ENCODE measurements at regions not wholly inside any gene's neighbourhood (a gene's known extent, or its start where the extent isn't known, plus 50 kb on each side); places are given as distances from the start of the nearest gene placed in this dataset.
A peak's percentile ranks its signal among the peaks of the same experiment; 100 is the strongest.

DNA sequence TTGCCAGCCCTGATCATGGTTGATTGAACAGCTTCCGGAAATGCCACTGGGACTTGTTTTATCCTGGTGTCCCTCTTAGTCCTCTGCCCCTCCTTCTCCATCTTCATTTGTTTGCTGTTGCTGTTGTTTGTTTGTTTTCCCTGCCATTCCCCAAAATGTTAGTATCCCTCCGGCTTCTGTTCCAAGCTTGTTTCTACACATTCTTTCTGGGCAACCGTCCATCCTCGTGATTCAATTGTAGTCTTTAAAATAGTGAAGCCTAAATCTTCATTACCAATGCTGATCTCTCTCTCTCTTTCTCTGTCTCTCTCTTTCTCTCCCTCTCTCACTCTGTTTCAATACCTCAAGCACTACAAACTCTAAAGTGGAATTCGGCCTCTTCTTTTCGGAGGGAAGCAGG, 649.3 kb upstream of the ARGLU1 start:
- ChIA-PET CTCF (no interaction called here), POLR2A (ENCODE audit: low non-redundant PET) (no interaction called here)
- intact Hi-C loops (cut with micrococcal nuclease; ENCODE audit: unreplicated experiment) = no loop called here
- no peaks in the 10 kb centered on the region for H3K36me3 ChIP-seq (ENCODE audit: insufficient read depth, low read length, poor library complexity, severe bottlenecking)
- no peak overlapping the region for H3K4me3 ChIP-seq (ENCODE audit: low read depth, low read length, poor library complexity, severe bottlenecking)
- H3K9me3 ChIP-seq (ENCODE audit: low read depth, low read length, poor library complexity, severe bottlenecking) = no peaks in the 10 kb centered on the region
- H3K4me1 ChIP-seq (ENCODE audit: insufficient read depth, low read length, poor library complexity, severe bottlenecking) = no peaks in the 10 kb centered on the region
- BruUV-seq (replicated peaks) = no TSS peak
- no peak for TF ChIP-seq EZH2 (IDR thresholded peaks at IDR 0.05; ENCODE audit: borderline replicate concordance, low read depth, low read length, poor library complexity, severe bottlenecking)
- TF ChIP-seq, protein P1, sequence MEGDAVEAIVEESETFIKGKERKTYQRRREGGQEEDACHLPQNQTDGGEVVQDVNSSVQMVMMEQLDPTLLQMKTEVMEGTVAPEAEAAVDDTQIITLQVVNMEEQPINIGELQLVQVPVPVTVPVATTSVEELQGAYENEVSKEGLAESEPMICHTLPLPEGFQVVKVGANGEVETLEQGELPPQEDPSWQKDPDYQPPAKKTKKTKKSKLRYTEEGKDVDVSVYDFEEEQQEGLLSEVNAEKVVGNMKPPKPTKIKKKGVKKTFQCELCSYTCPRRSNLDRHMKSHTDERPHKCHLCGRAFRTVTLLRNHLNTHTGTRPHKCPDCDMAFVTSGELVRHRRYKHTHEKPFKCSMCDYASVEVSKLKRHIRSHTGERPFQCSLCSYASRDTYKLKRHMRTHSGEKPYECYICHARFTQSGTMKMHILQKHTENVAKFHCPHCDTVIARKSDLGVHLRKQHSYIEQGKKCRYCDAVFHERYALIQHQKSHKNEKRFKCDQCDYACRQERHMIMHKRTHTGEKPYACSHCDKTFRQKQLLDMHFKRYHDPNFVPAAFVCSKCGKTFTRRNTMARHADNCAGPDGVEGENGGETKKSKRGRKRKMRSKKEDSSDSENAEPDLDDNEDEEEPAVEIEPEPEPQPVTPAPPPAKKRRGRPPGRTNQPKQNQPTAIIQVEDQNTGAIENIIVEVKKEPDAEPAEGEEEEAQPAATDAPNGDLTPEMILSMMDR (conservative IDR thresholded peaks at IDR 0.05; ENCODE audit: low read depth, low read length) = no peak
- no peak overlapping the region for H3K27ac ChIP-seq (ENCODE audit: low read depth, low read length, poor library complexity, severe bottlenecking)
- H3K27me3 ChIP-seq (replicated peaks; ENCODE audit: insufficient read depth, low read depth, low read length, poor library complexity) = no peaks in the 10 kb centered on the region
- no peak for DNase-seq (ENCODE audit: low spot score)

GRCh38 chr13:107216046-107216755, 648.3 kb upstream of the ARGLU1 start:
- peak; percentile 40 for DNase-seq (ENCODE audit: low spot score)
- no peaks in the 10 kb centered on the region for H3K9me3 ChIP-seq (ENCODE audit: low read depth, low read length, poor library complexity, severe bottlenecking)
- H3K36me3 ChIP-seq (ENCODE audit: insufficient read depth, low read length, poor library complexity, severe bottlenecking) = no peaks in the 10 kb centered on the region
- no peaks in the 10 kb centered on the region for H3K27me3 ChIP-seq (replicated peaks; ENCODE audit: insufficient read depth, low read depth, low read length, poor library complexity)
- H3K27ac ChIP-seq (ENCODE audit: low read depth, low read length, poor library complexity, severe bottlenecking) = no peak overlapping the region
- ChIA-PET POLR2A (ENCODE audit: low non-redundant PET) (no interaction called here), CTCF (no interaction called here)
- no peak for TF ChIP-seq EZH2 (IDR thresholded peaks at IDR 0.05; ENCODE audit: borderline replicate concordance, low read depth, low read length, poor library complexity, severe bottlenecking)
- TF ChIP-seq, protein P1 (conservative IDR thresholded peaks at IDR 0.05; ENCODE audit: low read depth, low read length) = no peak
- H3K4me3 ChIP-seq (ENCODE audit: low read depth, low read length, poor library complexity, severe bottlenecking) = no peak overlapping the region
- intact Hi-C loops (cut with micrococcal nuclease; ENCODE audit: unreplicated experiment) = no loop called here
- no TSS peak for BruUV-seq (replicated peaks)
- no peaks in the 10 kb centered on the region for H3K4me1 ChIP-seq (ENCODE audit: insufficient read depth, low read length, poor library complexity, severe bottlenecking)

GRCh38 chr13:107211073-107211472, 643.1 kb upstream of the ARGLU1 start:
- BruUV-seq (replicated peaks) = no TSS peak
- POLR2A ChIA-PET (ENCODE audit: low non-redundant PET) = no interaction called here
- Histone ChIP-seq H3K4me3 (ENCODE audit: low read depth, low read length, poor library complexity, severe bottlenecking) (peak overlapping the region; percentile 22), H3K4me1 (ENCODE audit: insufficient read depth, low read length, poor library complexity, severe bottlenecking) (no peaks in the 10 kb centered on the region), H3K9me3 (ENCODE audit: low read depth, low read length, poor library complexity, severe bottlenecking) (no peaks in the 10 kb centered on the region), H3K27ac (ENCODE audit: low read depth, low read length, poor library complexity, severe bottlenecking) (no peak overlapping the region), H3K36me3 (ENCODE audit: insufficient read depth, low read length, poor library complexity, severe bottlenecking) (no peaks in the 10 kb centered on the region), H3K27me3 (replicated peaks; ENCODE audit: insufficient read depth, low read depth, low read length, poor library complexity) (no peaks in the 10 kb centered on the region)
- CTCF ChIA-PET = interaction anchor here (1.2 kb wide), 1 partner anchor 439 kb away, joined by 5 read pairs; no protein-coding TSS in a partner anchor
- peak; percentile 94 for DNase-seq (ENCODE audit: low spot score)
- TF ChIP-seq, protein P1 (conservative IDR thresholded peaks at IDR 0.05; ENCODE audit: low read depth, low read length) = peak; percentile 95
- no peak for TF ChIP-seq EZH2 (IDR thresholded peaks at IDR 0.05; ENCODE audit: borderline replicate concordance, low read depth, low read length, poor library complexity, severe bottlenecking)
- intact Hi-C loops (cut with micrococcal nuclease; ENCODE audit: unreplicated experiment) = loop anchor here (1.0 to 2.0 kb wide), 3 partner anchors 162 to 944 kb away; no protein-coding TSS in a partner anchor

Measured in A673 (cell line).